ENCODE measurements at regions not wholly inside any gene's neighbourhood (a gene's known extent, or its start where the extent isn't known, plus 50 kb on each side); places are given as distances from the start of the nearest gene placed in this dataset.

DNA sequence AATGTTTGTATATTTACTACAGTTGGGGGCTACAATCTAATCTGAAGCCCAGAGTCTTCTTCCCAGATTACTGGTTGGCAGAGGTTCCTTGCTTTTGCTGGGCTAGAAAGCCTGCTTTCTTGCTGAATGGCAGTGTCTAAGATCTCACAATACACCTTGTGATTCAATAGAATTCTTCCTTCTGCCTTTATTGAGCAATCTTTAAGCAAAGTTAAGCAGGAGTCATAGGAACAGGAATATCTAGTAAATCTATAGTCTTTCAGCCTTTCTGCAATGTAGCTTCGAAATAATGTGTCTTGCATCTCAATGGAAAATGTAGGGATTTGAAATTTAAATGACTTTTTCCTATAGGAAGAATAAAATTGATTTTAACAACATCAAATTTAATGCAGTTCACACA lies 346.1 kb downstream of the SLITRK1 start:
- no peaks in the 10 kb centered on the region for H3K4me1 ChIP-seq (ENCODE audit: control insufficient read depth, extremely low read depth, insufficient read depth, low read length)
- H3K9ac ChIP-seq (replicated peaks; ENCODE audit: extremely low read depth, insufficient read depth, low read length), result no peak overlapping the region
- no peak overlapping the region for H3K4me3 ChIP-seq (replicated peaks in 1 of 3; ENCODE audit: insufficient read depth in 1 of 3, low read depth in 1 of 3, low read length in 3 of 3)
- POLR2A ChIA-PET, result no interaction called here
- CTCF ChIA-PET, result no interaction called here
- no peaks in the 10 kb centered on the region for H4K20me1 ChIP-seq (replicated peaks; ENCODE audit: control insufficient read depth, extremely low read depth, insufficient read depth, low read length)
- H3K4me2 ChIP-seq (ENCODE audit: insufficient read depth, low read length), result no peak overlapping the region
- BruUV-seq (replicated peaks), result no TSS peak
- no peaks in the 10 kb centered on the region for H3K79me2 ChIP-seq (ENCODE audit: control insufficient read depth, insufficient read depth, low read length)
- no peak overlapping the region for H2AFZ ChIP-seq (ENCODE audit: low read depth, low read length)
- H3K36me3 ChIP-seq (ENCODE audit: control insufficient read depth in 2 of 2, extremely low read depth in 1 of 2, insufficient read depth in 2 of 2, low read length in 2 of 2), result no peaks in the 10 kb centered on the region
- DNase-seq (ENCODE audit: low read depth, low spot score) (no peak), FAIRE-seq (no peak)
- no peaks in the 10 kb centered on the region for H3K9me1 ChIP-seq (replicated peaks; ENCODE audit: control insufficient read depth, extremely low read depth, insufficient read depth, low read length)
- no peak overlapping the region for H3K27ac ChIP-seq (ENCODE audit: insufficient read depth, low read depth, low read length)
- H3K27me3 ChIP-seq (ENCODE audit: control insufficient read depth in 2 of 2, insufficient read depth in 2 of 2, low read length in 2 of 2), result no peaks in the 10 kb centered on the region
- intact Hi-C loops (cut with micrococcal nuclease) (no loop called here), dilution Hi-C loops (cut with MboI; ENCODE audit: extremely low pct_ligation_motif_present, low sequenced_read_pairs) (no loop called here)
- peaks cover 2% of the 10 kb centered on the region for H3K9me3 ChIP-seq (replicated peaks; ENCODE audit: control insufficient read depth, insufficient read depth, low read length)
- TF ChIP-seq POLR2A (IDR thresholded peaks at IDR 0.05; ENCODE audit: low read depth, low read length) (no peak), EZH2 (IDR thresholded peaks at IDR 0.05; ENCODE audit: borderline replicate concordance, low read depth, low read length, severe bottlenecking) (no peak), MYC (IDR thresholded peaks at IDR 0.05; ENCODE audit: low read depth, low read length) (no peak), POLR2AphosphoS5 (IDR thresholded peaks at IDR 0.05; ENCODE audit: insufficient read depth, low read depth, low read length) (no peak), GATA2 (IDR thresholded peaks at IDR 0.05; ENCODE audit: insufficient read depth, insufficient read length, low read depth, low read length) (no peak), FOS (IDR thresholded peaks at IDR 0.05; ENCODE audit: borderline replicate concordance, insufficient read depth, low read length) (no peak), JUN (IDR thresholded peaks at IDR 0.05; ENCODE audit: borderline replicate concordance, insufficient read depth, insufficient read length, low read depth) (no peak)
- TF ChIP-seq, protein P1, sequence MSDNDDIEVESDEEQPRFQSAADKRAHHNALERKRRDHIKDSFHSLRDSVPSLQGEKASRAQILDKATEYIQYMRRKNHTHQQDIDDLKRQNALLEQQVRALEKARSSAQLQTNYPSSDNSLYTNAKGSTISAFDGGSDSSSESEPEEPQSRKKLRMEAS (IDR thresholded peaks at IDR 0.05; ENCODE audit: insufficient read depth, insufficient read length), result no peak
- TF ChIP-seq, protein P2, sequence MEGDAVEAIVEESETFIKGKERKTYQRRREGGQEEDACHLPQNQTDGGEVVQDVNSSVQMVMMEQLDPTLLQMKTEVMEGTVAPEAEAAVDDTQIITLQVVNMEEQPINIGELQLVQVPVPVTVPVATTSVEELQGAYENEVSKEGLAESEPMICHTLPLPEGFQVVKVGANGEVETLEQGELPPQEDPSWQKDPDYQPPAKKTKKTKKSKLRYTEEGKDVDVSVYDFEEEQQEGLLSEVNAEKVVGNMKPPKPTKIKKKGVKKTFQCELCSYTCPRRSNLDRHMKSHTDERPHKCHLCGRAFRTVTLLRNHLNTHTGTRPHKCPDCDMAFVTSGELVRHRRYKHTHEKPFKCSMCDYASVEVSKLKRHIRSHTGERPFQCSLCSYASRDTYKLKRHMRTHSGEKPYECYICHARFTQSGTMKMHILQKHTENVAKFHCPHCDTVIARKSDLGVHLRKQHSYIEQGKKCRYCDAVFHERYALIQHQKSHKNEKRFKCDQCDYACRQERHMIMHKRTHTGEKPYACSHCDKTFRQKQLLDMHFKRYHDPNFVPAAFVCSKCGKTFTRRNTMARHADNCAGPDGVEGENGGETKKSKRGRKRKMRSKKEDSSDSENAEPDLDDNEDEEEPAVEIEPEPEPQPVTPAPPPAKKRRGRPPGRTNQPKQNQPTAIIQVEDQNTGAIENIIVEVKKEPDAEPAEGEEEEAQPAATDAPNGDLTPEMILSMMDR (IDR thresholded peaks at IDR 0.05; ENCODE audit: extremely low read depth in 1 of 2, insufficient read depth in 1 of 2, low read depth in 1 of 2, low read length in 2 of 2), result no peak

Data from endothelial cell of umbilical vein (primary cell).